ENCODE measurements at regions not wholly inside any gene's neighbourhood (a gene's known extent, or its start where the extent isn't known, plus 50 kb on each side); places are given as distances from the start of the nearest gene placed in this dataset.

DNA sequence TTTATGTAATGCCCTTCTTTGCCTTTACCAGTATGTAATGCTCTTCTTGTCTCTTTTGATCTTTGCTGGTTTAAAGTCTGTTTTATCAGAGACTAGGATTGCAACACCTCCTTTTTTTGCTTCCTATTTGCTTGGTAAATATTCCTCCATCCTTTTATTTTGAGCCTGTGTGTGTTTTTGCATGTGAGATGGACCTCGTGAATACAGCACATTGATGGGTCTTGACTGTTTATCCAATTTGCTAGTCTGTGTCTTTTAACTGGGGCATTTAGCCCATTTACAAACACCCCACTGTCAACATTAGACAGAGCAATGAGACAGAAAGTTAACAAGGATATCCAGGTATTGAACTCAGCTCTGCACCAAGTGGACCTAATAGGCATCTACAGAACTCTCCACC, 128.9 kb upstream of the ST6GALNAC5 start (continued):
- TF ChIP-seq ZBTB10 (CRISPR knock-in tag; IDR thresholded peaks at IDR 0.05; ENCODE audit: borderline replicate concordance) = peak; percentile 54; the same call in 1 of the 2 replicates
- TF ChIP-seq, protein P1, sequence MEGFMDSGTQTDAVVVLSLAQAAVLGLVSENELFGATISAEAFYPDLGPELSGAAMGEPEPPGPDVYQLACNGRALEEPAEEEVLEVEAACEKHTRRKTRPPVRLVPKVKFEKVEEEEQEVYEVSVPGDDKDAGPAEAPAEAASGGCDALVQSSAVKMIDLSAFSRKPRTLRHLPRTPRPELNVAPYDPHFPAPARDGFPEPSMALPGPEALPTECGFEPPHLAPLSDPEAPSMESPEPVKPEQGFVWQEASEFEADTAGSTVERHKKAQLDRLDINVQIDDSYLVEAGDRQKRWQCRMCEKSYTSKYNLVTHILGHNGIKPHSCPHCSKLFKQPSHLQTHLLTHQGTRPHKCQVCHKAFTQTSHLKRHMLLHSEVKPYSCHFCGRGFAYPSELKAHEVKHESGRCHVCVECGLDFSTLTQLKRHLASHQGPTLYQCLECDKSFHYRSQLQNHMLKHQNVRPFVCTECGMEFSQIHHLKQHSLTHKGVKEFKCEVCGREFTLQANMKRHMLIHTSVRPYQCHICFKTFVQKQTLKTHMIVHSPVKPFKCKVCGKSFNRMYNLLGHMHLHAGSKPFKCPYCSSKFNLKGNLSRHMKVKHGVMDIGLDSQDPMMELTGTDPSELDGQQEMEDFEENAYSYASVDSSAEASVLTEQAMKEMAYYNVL (CRISPR knock-in tag; IDR thresholded peaks at IDR 0.05; ENCODE audit: borderline replicate concordance) = peak; percentile 84
- TF ChIP-seq HHEX (CRISPR knock-in tag; IDR thresholded peaks at IDR 0.05) = peak; percentile 67; the same call in 1 of the 2 replicates
- TF ChIP-seq HMG20A (CRISPR knock-in tag; IDR thresholded peaks at IDR 0.05; ENCODE audit: borderline replicate concordance) = peak; percentile 53
- TF ChIP-seq, protein P2, sequence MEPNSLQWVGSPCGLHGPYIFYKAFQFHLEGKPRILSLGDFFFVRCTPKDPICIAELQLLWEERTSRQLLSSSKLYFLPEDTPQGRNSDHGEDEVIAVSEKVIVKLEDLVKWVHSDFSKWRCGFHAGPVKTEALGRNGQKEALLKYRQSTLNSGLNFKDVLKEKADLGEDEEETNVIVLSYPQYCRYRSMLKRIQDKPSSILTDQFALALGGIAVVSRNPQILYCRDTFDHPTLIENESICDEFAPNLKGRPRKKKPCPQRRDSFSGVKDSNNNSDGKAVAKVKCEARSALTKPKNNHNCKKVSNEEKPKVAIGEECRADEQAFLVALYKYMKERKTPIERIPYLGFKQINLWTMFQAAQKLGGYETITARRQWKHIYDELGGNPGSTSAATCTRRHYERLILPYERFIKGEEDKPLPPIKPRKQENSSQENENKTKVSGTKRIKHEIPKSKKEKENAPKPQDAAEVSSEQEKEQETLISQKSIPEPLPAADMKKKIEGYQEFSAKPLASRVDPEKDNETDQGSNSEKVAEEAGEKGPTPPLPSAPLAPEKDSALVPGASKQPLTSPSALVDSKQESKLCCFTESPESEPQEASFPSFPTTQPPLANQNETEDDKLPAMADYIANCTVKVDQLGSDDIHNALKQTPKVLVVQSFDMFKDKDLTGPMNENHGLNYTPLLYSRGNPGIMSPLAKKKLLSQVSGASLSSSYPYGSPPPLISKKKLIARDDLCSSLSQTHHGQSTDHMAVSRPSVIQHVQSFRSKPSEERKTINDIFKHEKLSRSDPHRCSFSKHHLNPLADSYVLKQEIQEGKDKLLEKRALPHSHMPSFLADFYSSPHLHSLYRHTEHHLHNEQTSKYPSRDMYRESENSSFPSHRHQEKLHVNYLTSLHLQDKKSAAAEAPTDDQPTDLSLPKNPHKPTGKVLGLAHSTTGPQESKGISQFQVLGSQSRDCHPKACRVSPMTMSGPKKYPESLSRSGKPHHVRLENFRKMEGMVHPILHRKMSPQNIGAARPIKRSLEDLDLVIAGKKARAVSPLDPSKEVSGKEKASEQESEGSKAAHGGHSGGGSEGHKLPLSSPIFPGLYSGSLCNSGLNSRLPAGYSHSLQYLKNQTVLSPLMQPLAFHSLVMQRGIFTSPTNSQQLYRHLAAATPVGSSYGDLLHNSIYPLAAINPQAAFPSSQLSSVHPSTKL (CRISPR knock-in tag; IDR thresholded peaks at IDR 0.05) = peak; percentile 80
- TF ChIP-seq PITX1 (CRISPR knock-in tag; IDR thresholded peaks at IDR 0.05) = peak; percentile 77; the same call in 1 of the 2 replicates
- TF ChIP-seq ZNF292 (CRISPR knock-in tag; IDR thresholded peaks at IDR 0.05; ENCODE audit: borderline replicate concordance, low read depth) = 0 out of 2 replicates have a peak, but pooled peaks have one; percentile 26
- peak; percentile 48; the same call in 1 of the 2 replicates for TF ChIP-seq TEF (CRISPR knock-in tag; IDR thresholded peaks at IDR 0.05)
- TF ChIP-seq, protein P3, sequence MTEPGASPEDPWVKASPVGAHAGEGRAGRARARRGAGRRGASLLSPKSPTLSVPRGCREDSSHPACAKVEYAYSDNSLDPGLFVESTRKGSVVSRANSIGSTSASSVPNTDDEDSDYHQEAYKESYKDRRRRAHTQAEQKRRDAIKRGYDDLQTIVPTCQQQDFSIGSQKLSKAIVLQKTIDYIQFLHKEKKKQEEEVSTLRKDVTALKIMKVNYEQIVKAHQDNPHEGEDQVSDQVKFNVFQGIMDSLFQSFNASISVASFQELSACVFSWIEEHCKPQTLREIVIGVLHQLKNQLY (CRISPR knock-in tag; IDR thresholded peaks at IDR 0.05) = peak; percentile 39; the same call in 1 of the 2 replicates
- peak; percentile 89; the same call in 1 of the 2 replicates for TF ChIP-seq TBX3 (IDR thresholded peaks at IDR 0.05; ENCODE audit: borderline replicate concordance)
- peak; percentile 78 for TF ChIP-seq SOX5 (CRISPR knock-in tag; IDR thresholded peaks at IDR 0.05; ENCODE audit: borderline replicate concordance)
- TF ChIP-seq, protein P4, sequence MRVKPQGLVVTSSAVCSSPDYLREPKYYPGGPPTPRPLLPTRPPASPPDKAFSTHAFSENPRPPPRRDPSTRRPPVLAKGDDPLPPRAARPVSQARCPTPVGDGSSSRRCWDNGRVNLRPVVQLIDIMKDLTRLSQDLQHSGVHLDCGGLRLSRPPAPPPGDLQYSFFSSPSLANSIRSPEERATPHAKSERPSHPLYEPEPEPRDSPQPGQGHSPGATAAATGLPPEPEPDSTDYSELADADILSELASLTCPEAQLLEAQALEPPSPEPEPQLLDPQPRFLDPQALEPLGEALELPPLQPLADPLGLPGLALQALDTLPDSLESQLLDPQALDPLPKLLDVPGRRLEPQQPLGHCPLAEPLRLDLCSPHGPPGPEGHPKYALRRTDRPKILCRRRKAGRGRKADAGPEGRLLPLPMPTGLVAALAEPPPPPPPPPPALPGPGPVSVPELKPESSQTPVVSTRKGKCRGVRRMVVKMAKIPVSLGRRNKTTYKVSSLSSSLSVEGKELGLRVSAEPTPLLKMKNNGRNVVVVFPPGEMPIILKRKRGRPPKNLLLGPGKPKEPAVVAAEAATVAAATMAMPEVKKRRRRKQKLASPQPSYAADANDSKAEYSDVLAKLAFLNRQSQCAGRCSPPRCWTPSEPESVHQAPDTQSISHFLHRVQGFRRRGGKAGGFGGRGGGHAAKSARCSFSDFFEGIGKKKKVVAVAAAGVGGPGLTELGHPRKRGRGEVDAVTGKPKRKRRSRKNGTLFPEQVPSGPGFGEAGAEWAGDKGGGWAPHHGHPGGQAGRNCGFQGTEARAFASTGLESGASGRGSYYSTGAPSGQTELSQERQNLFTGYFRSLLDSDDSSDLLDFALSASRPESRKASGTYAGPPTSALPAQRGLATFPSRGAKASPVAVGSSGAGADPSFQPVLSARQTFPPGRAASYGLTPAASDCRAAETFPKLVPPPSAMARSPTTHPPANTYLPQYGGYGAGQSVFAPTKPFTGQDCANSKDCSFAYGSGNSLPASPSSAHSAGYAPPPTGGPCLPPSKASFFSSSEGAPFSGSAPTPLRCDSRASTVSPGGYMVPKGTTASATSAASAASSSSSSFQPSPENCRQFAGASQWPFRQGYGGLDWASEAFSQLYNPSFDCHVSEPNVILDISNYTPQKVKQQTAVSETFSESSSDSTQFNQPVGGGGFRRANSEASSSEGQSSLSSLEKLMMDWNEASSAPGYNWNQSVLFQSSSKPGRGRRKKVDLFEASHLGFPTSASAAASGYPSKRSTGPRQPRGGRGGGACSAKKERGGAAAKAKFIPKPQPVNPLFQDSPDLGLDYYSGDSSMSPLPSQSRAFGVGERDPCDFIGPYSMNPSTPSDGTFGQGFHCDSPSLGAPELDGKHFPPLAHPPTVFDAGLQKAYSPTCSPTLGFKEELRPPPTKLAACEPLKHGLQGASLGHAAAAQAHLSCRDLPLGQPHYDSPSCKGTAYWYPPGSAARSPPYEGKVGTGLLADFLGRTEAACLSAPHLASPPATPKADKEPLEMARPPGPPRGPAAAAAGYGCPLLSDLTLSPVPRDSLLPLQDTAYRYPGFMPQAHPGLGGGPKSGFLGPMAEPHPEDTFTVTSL (CRISPR knock-in tag; IDR thresholded peaks at IDR 0.05; ENCODE audit: borderline replicate concordance) = peak; percentile 96
- peak; percentile 70 for TF ChIP-seq BCL6 (CRISPR knock-in tag; IDR thresholded peaks at IDR 0.05)
- peak; percentile 33; the same call in 1 of the 2 replicates for TF ChIP-seq PHF21A (CRISPR knock-in tag; IDR thresholded peaks at IDR 0.05)

Measured in HepG2 (cell line).